Panc1 (cell line): ENCODE measurements at regions not wholly inside any gene's neighbourhood (a gene's known extent, or its start where the extent isn't known, plus 50 kb on each side); places are given as distances from the start of the nearest gene placed in this dataset.

Experiments
- ATAC-seq: fragments of 200-7000 bp; cut with Tn5 transposase; 2 replicates; pipeline ENCODE4 v1.9.1; 2020; ENCODE audit warnings: mild to moderate bottlenecking, moderate library complexity
- BruUV-seq: library from RNA; stranded (reverse); fragments of 400-500 nt; replicated peaks from 2 replicates; lab custom pipeline; 2021; lab: Mats Ljungman, UMichigan
- CTCF ChIA-PET: fragments of 300-600 bp; sonication (Branson Sonifier 250); formaldehyde crosslinking; loops from one replicate; lab custom pipeline; 2022; ENCODE audit warnings: antibody characterized with exemption; lab: Charles Lee
- POLR2A ChIA-PET: fragments of 300-600 bp; sonication (Branson Sonifier 250); formaldehyde crosslinking; loops from one replicate; lab custom pipeline; 2022; ENCODE audit warnings: antibody characterized with exemption; lab: Charles Lee
- DNase-seq: peaks from one replicate; pipeline ENCODE4 v3.0.0-alpha.2; 2010; ENCODE audit warnings: low read depth, low spot score
- H3K27ac ChIP-seq: 2 replicates; pipeline ENCODE4 v1.5.1; 2011; ENCODE audit warnings: mild to moderate bottlenecking, low read length, inconsistent platforms
- H3K27me3 ChIP-seq: fragments of 200-500 bp; sonication (Bioruptor generic); 2 replicates; pipeline ENCODE4 v1.6.0; 2014; ENCODE audit warnings: low read length, inconsistent platforms; ENCODE audit not compliant: control insufficient read depth, insufficient read depth
- H3K36me3 ChIP-seq: fragments of 200-500 bp; sonication (Bioruptor generic); 2 replicates; pipeline ENCODE4 v1.5.1; 2014; ENCODE audit warnings: inconsistent platforms, mild to moderate bottlenecking, low read length, moderate library complexity; ENCODE audit not compliant: control insufficient read depth, insufficient read depth
- H3K4me1 ChIP-seq: 2 replicates; pipeline ENCODE4 v1.5.1; 2011; ENCODE audit warnings: inconsistent platforms, mild to moderate bottlenecking, low read length, moderate library complexity; ENCODE audit not compliant: control insufficient read depth, insufficient read depth
- H3K4me3 ChIP-seq, 2 experiments: 2 replicates each; pipeline ENCODE4 v1.5.1; 2011 to 2012; ENCODE audit warnings: low read depth in 2 of 2, low read length in 2 of 2, mild to moderate bottlenecking in 2 of 2, inconsistent platforms in 1 of 2, moderate library complexity in 1 of 2
- H3K9me3 ChIP-seq: fragments of 200-500 bp; sonication (Bioruptor generic); 2 replicates; pipeline ENCODE4 v1.5.1; 2014; ENCODE audit warnings: low read depth, mild to moderate bottlenecking, inconsistent platforms, low read length, moderate library complexity; ENCODE audit not compliant: control insufficient read depth, insufficient read depth
- CTCF ChIP-seq: fragments of 450-650 bp; IDR thresholded peaks from 2 replicates; pipeline ENCODE4 v1.5.1; 2017; ENCODE audit warnings: mild to moderate bottlenecking
- POLR2AphosphoS5 ChIP-seq: IDR thresholded peaks from 2 replicates; pipeline ENCODE4 v1.6.1; 2012; ENCODE audit warnings: mild to moderate bottlenecking, low read depth, low read length, moderate library complexity
- REST ChIP-seq, 2 experiments: IDR thresholded peaks; 2 replicates each; pipeline ENCODE4 v1.6.1; 2011 to 2012; ENCODE audit warnings: low read depth in 2 of 2, control low read depth in 1 of 2, low read length in 1 of 2, mild to moderate bottlenecking in 1 of 2, moderate library complexity in 1 of 2; ENCODE audit not compliant: insufficient read depth in 1 of 2
- SIN3A ChIP-seq: IDR thresholded peaks from 2 replicates; pipeline ENCODE4 v1.6.1; 2012; ENCODE audit warnings: low read depth, mild to moderate bottlenecking, low read length, moderate library complexity, borderline replicate concordance; ENCODE audit not compliant: insufficient read depth
- TCF7L2 ChIP-seq: IDR thresholded peaks from 2 replicates; pipeline ENCODE4 v1.6.1; 2011; ENCODE audit warnings: mild to moderate bottlenecking, low read depth, low read length, inconsistent platforms
- in situ Hi-C: cut with HindIII; loops from 2 replicates; pipeline ENCODE4 v1.10.0; 2016; ENCODE audit warnings: low sequenced_read_pairs, low pct_unique_long_range_greater_than_20kb
- intact Hi-C: fragments of 100-400 bp; cut with micrococcal nuclease; formaldehyde crosslinking; loops from one replicate; pipeline ENCODE4 v1.10.0; 2022; ENCODE audit not compliant: unreplicated experiment

GRCh38 chr12:113582521-113583218 lies 111.0 kb upstream of the LHX5 start:
- Histone ChIP-seq H3K4me3 (no peak overlapping the region), H3K4me1 (no peaks in the 10 kb centered on the region), H3K36me3 (no peaks in the 10 kb centered on the region), H3K27me3 (peaks cover 20% of the 10 kb centered on the region), H3K27ac (no peak overlapping the region), H3K9me3 (no peaks in the 10 kb centered on the region)
- TF ChIP-seq REST (IDR thresholded peaks at IDR 0.05; ENCODE audit: insufficient read depth in 1 of 2, low read depth in 2 of 2, low read length in 1 of 2) = no peak
- TF ChIP-seq POLR2AphosphoS5 = no peak
- TF ChIP-seq SIN3A = no peak
- TF ChIP-seq TCF7L2 = no peak
- TF ChIP-seq CTCF = no peak
- BruUV-seq = no TSS peak
- CTCF ChIA-PET = no interaction called here
- DNase-seq (no peak), ATAC-seq (no peak)
- in situ Hi-C loops = no loop called here
- intact Hi-C loops = no loop called here
- POLR2A ChIA-PET = no interaction called here

GRCh38 chr12:113581342-113581741 lies 109.7 kb upstream of the LHX5 start:
- ChIA-PET POLR2A (no interaction called here), CTCF (no interaction called here)
- DNase-seq = no peak
- H3K36me3 ChIP-seq = no peaks in the 10 kb centered on the region
- no peak overlapping the region for H3K27ac ChIP-seq
- H3K27me3 ChIP-seq = peaks cover 20% of the 10 kb centered on the region
- BruUV-seq = no TSS peak
- no peak for ATAC-seq
- TF ChIP-seq SIN3A = no peak
- no peak for TF ChIP-seq CTCF
- no peak for TF ChIP-seq TCF7L2
- no peak for TF ChIP-seq REST (IDR thresholded peaks at IDR 0.05; ENCODE audit: insufficient read depth in 1 of 2, low read depth in 2 of 2, low read length in 1 of 2)
- no peak for TF ChIP-seq POLR2AphosphoS5
- in situ Hi-C loops (no loop called here), intact Hi-C loops (no loop called here)
- no peaks in the 10 kb centered on the region for H3K4me1 ChIP-seq
- no peaks in the 10 kb centered on the region for H3K9me3 ChIP-seq
- H3K4me3 ChIP-seq = no peak overlapping the region
